Adipocyte (in vitro differentiated cells): ENCODE measurements at regions not wholly inside any gene's neighbourhood (a gene's known extent, or its start where the extent isn't known, plus 50 kb on each side); places are given as distances from the start of the nearest gene placed in this dataset.
A peak's percentile ranks its signal among the peaks of the same experiment; 100 is the strongest.

Experiments
- DNase-seq: peaks from one replicate; pipeline ENCODE4 v3.0.0-alpha.2; 2015; ENCODE audit warnings: low read depth
- H3K27me3 ChIP-seq: replicated peaks from 2 replicates; pipeline ENCODE4 v1.7.0; 2013; ENCODE audit warnings: mild to moderate bottlenecking, low read length, moderate library complexity; ENCODE audit not compliant: control insufficient read depth, insufficient read depth
- H3K36me3 ChIP-seq: 2 replicates; pipeline ENCODE4 v1.7.0; 2013; ENCODE audit warnings: low read length, mild to moderate bottlenecking, moderate library complexity; ENCODE audit not compliant: control insufficient read depth, insufficient read depth, severe bottlenecking
- H3K4me1 ChIP-seq: 2 replicates; pipeline ENCODE4 v1.7.0; 2013; ENCODE audit warnings: mild to moderate bottlenecking, low read length, moderate library complexity; ENCODE audit not compliant: control insufficient read depth, insufficient read depth
- H3K4me3 ChIP-seq: 2 replicates; pipeline ENCODE4 v1.7.0; 2013; ENCODE audit warnings: mild to moderate bottlenecking, low read length, moderate library complexity
- H3K9ac ChIP-seq: 2 replicates; pipeline ENCODE4 v1.7.0; 2013; ENCODE audit warnings: mild to moderate bottlenecking, low read length, moderate library complexity
- H3K9me3 ChIP-seq: 2 replicates; pipeline ENCODE4 v1.7.0; 2013; ENCODE audit warnings: mild to moderate bottlenecking, low read length, moderate library complexity; ENCODE audit not compliant: control insufficient read depth

DNA sequence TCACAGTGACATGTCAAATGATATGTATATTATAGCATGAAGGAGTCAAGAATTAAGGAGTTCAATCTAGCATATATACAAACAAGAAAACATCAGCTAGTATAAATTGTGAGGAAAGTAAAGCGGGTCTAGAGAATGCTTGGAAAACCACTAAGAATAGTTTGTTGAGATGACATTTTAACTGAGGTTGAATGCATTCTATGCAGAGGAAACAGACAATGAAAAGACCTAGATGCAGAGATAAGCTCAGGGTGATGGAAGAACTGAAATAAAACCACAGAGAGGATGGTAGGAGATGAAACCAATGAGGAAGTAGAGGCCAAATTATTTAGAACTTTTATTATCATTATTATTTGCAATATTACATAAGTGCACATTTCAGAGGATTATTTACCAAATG is 803.6 kb upstream of the FANCL start:
- H3K4me1 ChIP-seq: no peaks in the 10 kb centered on the region
- peaks cover 2% of the 10 kb centered on the region for H3K27me3 ChIP-seq
- no peak for DNase-seq
- H3K9ac ChIP-seq: no peak overlapping the region
- no peak overlapping the region for H3K4me3 ChIP-seq
- no peaks in the 10 kb centered on the region for H3K9me3 ChIP-seq
- H3K36me3 ChIP-seq: no peaks in the 10 kb centered on the region

DNA sequence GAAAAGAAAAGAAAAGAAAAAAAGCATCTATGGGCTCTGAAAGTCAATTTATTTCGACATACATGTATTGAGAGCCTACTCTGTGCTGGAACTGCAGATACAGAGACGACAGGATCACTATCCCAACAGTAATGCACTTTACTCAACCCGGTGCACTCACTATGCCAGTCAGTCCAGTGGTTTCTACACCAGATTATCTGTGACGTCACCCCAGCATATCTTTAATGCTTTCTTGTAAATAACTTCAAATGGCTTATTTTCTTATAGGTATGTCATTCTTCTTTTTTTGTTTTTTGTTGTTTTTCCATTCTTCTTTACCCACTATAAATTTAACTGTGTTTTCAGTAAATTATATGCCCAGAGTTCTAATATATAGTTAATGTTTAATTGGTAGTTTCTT is 800.0 kb upstream of the FANCL start:
- Histone ChIP-seq H3K4me3 (no peak overlapping the region), H3K27me3 (no peaks in the 10 kb centered on the region)
- DNase-seq: no peak

DNA sequence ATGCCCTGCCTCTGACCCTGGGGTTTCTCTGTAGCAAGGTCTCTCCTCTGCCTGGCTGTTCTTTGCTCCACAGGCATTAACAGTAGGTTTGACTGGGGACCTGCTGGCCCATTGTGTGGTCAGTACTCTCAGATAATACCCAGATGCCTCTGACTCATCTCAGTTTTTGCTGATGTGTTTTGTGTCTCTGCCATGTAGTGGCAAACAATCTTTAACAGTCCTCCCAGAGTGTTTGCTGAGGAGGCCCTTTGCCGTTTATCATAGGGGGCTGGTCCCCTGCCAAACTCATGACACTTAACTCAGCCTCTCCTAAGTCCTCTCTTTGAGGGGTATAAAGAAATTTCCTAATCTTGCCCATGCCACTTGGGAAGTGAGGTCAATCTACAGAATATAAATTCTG is 793.7 kb upstream of the FANCL start:
- H3K9me3 ChIP-seq: peaks cover 6% of the 10 kb centered on the region
- H3K9ac ChIP-seq: no peak overlapping the region
- H3K36me3 ChIP-seq: no peaks in the 10 kb centered on the region
- no peaks in the 10 kb centered on the region for H3K4me1 ChIP-seq
- no peak overlapping the region for H3K4me3 ChIP-seq
- DNase-seq: no peak
- H3K27me3 ChIP-seq: peaks cover 8% of the 10 kb centered on the region

More for the DNA sequence above, 800.0 kb upstream of the FANCL start:
- H3K9ac ChIP-seq: no peak overlapping the region
- peaks cover 6% of the 10 kb centered on the region for H3K9me3 ChIP-seq
- no peaks in the 10 kb centered on the region for H3K4me1 ChIP-seq
- H3K36me3 ChIP-seq: no peaks in the 10 kb centered on the region

DNA sequence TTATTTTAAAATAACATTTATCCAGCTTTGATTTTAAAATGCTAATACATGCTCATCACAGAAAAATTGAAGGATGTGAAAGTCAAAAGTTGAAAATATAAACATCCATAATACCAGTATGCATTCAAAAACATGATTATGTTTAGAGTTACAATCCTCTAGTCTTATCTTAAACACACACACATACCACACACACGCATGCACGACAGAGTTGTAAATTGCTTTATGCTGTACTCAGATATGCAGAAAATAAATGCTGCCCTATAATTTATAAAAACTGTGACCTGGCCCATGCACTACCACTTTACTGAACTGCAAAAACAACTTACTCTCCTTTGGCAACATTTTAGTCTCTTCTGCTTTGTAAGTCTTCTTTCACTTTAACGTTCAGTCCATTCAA is 793.0 kb upstream of the FANCL start:
- Histone ChIP-seq H3K4me1 (peaks cover 3% of the 10 kb centered on the region), H3K36me3 (no peaks in the 10 kb centered on the region), H3K9ac (no peak overlapping the region), H3K4me3 (no peak overlapping the region), H3K9me3 (peaks cover 6% of the 10 kb centered on the region), H3K27me3 (peaks cover 14% of the 10 kb centered on the region)
- no peak for DNase-seq

DNA sequence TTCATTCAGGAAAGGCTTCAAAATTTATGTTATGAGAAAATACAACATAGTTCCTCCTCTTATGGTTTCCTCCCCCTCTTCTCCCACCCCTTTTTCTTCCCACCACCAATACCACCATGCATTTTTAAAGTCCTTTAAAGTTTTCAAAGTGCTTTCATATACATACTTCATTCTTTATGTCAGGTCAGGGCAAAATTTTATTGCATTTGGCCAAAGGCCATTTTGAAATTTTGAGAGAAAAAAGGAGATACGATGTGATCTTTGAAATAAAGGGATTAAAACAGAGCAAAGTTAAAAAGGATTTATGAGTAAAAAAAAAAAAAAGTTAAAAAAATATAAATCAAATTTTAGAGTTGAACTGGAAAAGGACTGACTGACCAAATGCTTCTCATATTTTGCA is 792.5 kb upstream of the FANCL start:
- Histone ChIP-seq H3K27me3 (peaks cover 17% of the 10 kb centered on the region), H3K36me3 (no peaks in the 10 kb centered on the region), H3K9ac (no peak overlapping the region), H3K4me1 (peaks cover 5% of the 10 kb centered on the region), H3K4me3 (no peak overlapping the region), H3K9me3 (peaks cover 8% of the 10 kb centered on the region)
- no peak for DNase-seq

GRCh38 chr2:59032499-59032898 is 791.4 kb upstream of the FANCL start:
- no peaks in the 10 kb centered on the region for H3K36me3 ChIP-seq
- H3K4me3 ChIP-seq: no peak overlapping the region
- H3K9ac ChIP-seq: no peak overlapping the region
- DNase-seq: no peak
- peaks cover 5% of the 10 kb centered on the region for H3K4me1 ChIP-seq
- peaks cover 3% of the 10 kb centered on the region for H3K9me3 ChIP-seq
- peaks cover 21% of the 10 kb centered on the region for H3K27me3 ChIP-seq

GRCh38 chr2:59029058-59029457 is 787.9 kb upstream of the FANCL start:
- Histone ChIP-seq H3K9ac (no peak overlapping the region), H3K4me1 (peaks cover 5% of the 10 kb centered on the region), H3K4me3 (no peak overlapping the region), H3K9me3 (peaks cover 3% of the 10 kb centered on the region), H3K36me3 (no peaks in the 10 kb centered on the region), H3K27me3 (peaks cover 28% of the 10 kb centered on the region)
- DNase-seq: no peak

DNA sequence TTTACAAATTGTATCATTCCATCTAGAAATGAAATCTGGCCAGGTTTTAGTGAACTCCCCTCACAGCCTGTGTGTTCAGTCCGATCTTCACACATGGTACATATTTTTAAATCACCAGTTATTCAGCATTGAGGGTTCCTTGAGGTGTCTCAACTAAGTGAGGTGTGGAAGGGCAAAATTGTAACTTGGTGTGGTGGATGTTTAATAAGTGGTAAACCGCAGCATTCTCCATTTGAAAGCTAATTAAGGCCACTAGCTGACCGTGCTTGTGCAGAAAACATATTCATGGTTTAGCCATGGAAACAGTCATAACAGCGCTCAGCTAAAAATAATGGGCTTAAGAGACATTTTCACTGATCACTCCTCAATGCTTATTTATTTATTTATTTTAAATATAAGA is 786.2 kb upstream of the FANCL start:
- DNase-seq: no peak
- Histone ChIP-seq H3K9me3 (peaks cover 3% of the 10 kb centered on the region), H3K4me1 (peaks cover 5% of the 10 kb centered on the region), H3K27me3 (peaks cover 28% of the 10 kb centered on the region), H3K4me3 (no peak overlapping the region), H3K36me3 (no peaks in the 10 kb centered on the region), H3K9ac (no peak overlapping the region)

GRCh38 chr2:59025157-59025757 is 784.1 kb upstream of the FANCL start:
- Histone ChIP-seq H3K4me3 (no peak overlapping the region), H3K9me3 (peaks cover 3% of the 10 kb centered on the region), H3K4me1 (peaks cover 5% of the 10 kb centered on the region), H3K27me3 (peaks cover 25% of the 10 kb centered on the region), H3K9ac (no peak overlapping the region), H3K36me3 (no peaks in the 10 kb centered on the region)
- DNase-seq: peak; percentile 43

GRCh38 chr2:59021786-59022185 is 780.7 kb upstream of the FANCL start:
- Histone ChIP-seq H3K4me3 (no peak overlapping the region), H3K9me3 (no peaks in the 10 kb centered on the region), H3K4me1 (peaks cover 9% of the 10 kb centered on the region), H3K9ac (no peak overlapping the region), H3K36me3 (no peaks in the 10 kb centered on the region), H3K27me3 (peaks cover 7% of the 10 kb centered on the region)
- no peak for DNase-seq

DNA sequence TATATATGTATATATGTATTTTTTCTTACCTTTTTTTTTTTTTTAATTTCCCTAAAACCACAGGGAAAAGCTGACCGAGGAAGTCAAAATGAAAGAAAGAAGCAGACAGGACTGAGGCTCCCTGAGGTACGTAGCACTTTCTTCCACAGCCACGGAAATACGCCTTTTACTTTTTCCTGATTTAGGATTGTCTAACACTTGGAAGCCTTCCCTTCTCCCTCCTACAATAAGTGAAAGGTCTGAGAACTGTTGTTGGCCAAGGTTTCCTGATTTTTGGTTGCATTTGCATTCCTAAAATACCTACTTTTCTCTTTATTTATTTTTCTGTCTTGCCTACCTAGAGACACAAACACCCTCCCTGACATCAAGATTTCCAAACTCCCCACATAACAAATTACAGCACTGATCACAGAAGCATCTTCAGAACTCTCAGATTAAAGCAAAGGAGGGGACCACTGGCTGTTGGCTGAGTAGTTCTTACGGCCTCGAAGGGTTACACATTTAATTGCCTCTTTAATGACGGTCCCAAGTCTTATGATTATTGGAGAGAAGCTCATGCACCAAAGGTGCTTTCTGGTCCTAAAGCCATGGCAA is 778.5 kb upstream of the FANCL start:
- Histone ChIP-seq H3K4me3 (peak overlapping the region; percentile 64), H3K9ac (no peak overlapping the region), H3K27me3 (peaks cover 2% of the 10 kb centered on the region), H3K4me1 (peaks cover 9% of the 10 kb centered on the region), H3K36me3 (no peaks in the 10 kb centered on the region), H3K9me3 (no peaks in the 10 kb centered on the region)
- DNase-seq: no peak

GRCh38 chr2:59018737-59019136 is 777.6 kb upstream of the FANCL start:
- H3K9ac ChIP-seq: no peak overlapping the region
- DNase-seq: no peak

More at GRCh38 chr2:59018737-59019136, 777.6 kb upstream of the FANCL start:
- Histone ChIP-seq H3K4me1 (peaks cover 9% of the 10 kb centered on the region), H3K36me3 (no peaks in the 10 kb centered on the region), H3K27me3 (no peaks in the 10 kb centered on the region), H3K9me3 (no peaks in the 10 kb centered on the region), H3K4me3 (no peak overlapping the region)
